GM23248 (cell line): ENCODE measurements at regions not wholly inside any gene's neighbourhood (a gene's known extent, or its start where the extent isn't known, plus 50 kb on each side); places are given as distances from the start of the nearest gene placed in this dataset.

Experiments used
- EZH2 ChIP-seq: fragments of 200-600 bp; sonication (generic); IDR thresholded peaks from 2 replicates; pipeline ENCODE4 v1.6.1; 2018; ENCODE audit warnings: antibody characterized with exemption, mild to moderate bottlenecking; ENCODE audit not compliant: insufficient read depth, poor library complexity, severe bottlenecking
- EZH2phosphoT487 ChIP-seq: fragments of 200-600 bp; sonication (generic); IDR thresholded peaks from 2 replicates; pipeline ENCODE4 v1.6.1; 2018; ENCODE audit warnings: antibody characterized with exemption, moderate library complexity, mild to moderate bottlenecking, low read depth; ENCODE audit not compliant: insufficient read depth

- TF ChIP-seq EZH2phosphoT487 (no peak), EZH2 (no peak)
These were observed 100.2 kb downstream of the GPR85 start for GRCh38 chr7:112986256-112987031.
